WTC11 (cell line): ENCODE measurements at regions not wholly inside any gene's neighbourhood (a gene's known extent, or its start where the extent isn't known, plus 50 kb on each side); places are given as distances from the start of the nearest gene placed in this dataset.

Source experiments
- ATAC-seq: fragments of 200-7000 bp; cut with Tn5 transposase; 2 replicates; pipeline ENCODE4 v1.10.0; 2021; ENCODE audit warnings: mild to moderate bottlenecking, moderate library complexity
- CTCF ChIA-PET: fragments of 300-600 bp; sonication (Branson Sonifier 250); formaldehyde crosslinking; loops from one replicate; lab custom pipeline; 2021; ENCODE audit warnings: antibody characterized with exemption; lab: Charles Lee
- POLR2A ChIA-PET: fragments of 350-600 bp; sonication (Branson Sonifier 250); formaldehyde crosslinking; loops from one replicate; lab custom pipeline; 2021; ENCODE audit warnings: antibody characterized with exemption; lab: Charles Lee
- DNase-seq: peaks from one replicate; pipeline ENCODE4 v3.0.0; 2021; ENCODE audit warnings: low spot score
- H3K27ac Mint-ChIP-seq: 2 replicates; pipeline ENCODE4 v1.8.0; 2021; ENCODE audit warnings: mixed read lengths
- H3K27me3 Mint-ChIP-seq: 2 replicates; pipeline ENCODE4 v1.8.0; 2021; ENCODE audit warnings: low read depth, mild to moderate bottlenecking, moderate library complexity, mixed read lengths
- H3K36me3 Mint-ChIP-seq: 2 replicates; pipeline ENCODE4 v1.8.0; 2021; ENCODE audit warnings: mixed read lengths
- H3K4me1 Mint-ChIP-seq: 2 replicates; pipeline ENCODE4 v1.8.0; 2022; ENCODE audit warnings: mixed read lengths
- H3K4me3 Mint-ChIP-seq: 2 replicates; pipeline ENCODE4 v1.8.0; 2021; ENCODE audit warnings: mild to moderate bottlenecking, moderate library complexity, mixed read lengths
- H3K9me3 Mint-ChIP-seq: 2 replicates; pipeline ENCODE4 v1.8.0; 2021; ENCODE audit warnings: mixed read lengths
- CREB1 ChIP-seq: sonication (generic); formaldehyde crosslinking; IDR thresholded peaks from 2 replicates; pipeline ENCODE4 v1.8.0; 2023; ENCODE audit warnings: mild to moderate bottlenecking, missing genetic modification reagents
- ESRRA ChIP-seq: sonication (generic); formaldehyde crosslinking; IDR thresholded peaks from 2 replicates; pipeline ENCODE4 v1.8.1; 2022; ENCODE audit warnings: mild to moderate bottlenecking, missing genetic modification reagents, borderline replicate concordance
- GRHL2 ChIP-seq: fragments of 250-450 bp; sonication (Bioruptor Pico); IDR thresholded peaks from 2 replicates; pipeline ENCODE4 v1.8.0; 2022; ENCODE audit warnings: mild to moderate bottlenecking, moderate library complexity; ENCODE audit not compliant: insufficient replicate concordance, severe bottlenecking
- NFATC4 ChIP-seq: fragments of 250-450 bp; sonication (Bioruptor Pico); IDR thresholded peaks from 2 replicates; pipeline ENCODE4 v1.9.0; 2021; ENCODE audit warnings: mild to moderate bottlenecking
- NR3C1 ChIP-seq: sonication (generic); formaldehyde crosslinking; conservative IDR thresholded peaks from 2 replicates; pipeline ENCODE4 v1.8.1; 2023; ENCODE audit warnings: low read depth, mild to moderate bottlenecking, missing genetic modification reagents
- RELA ChIP-seq: sonication (generic); formaldehyde crosslinking; IDR thresholded peaks from 2 replicates; pipeline ENCODE4 v1.8.1; 2022; ENCODE audit warnings: missing genetic modification reagents, mild to moderate bottlenecking, borderline replicate concordance
- SMAD3 ChIP-seq: sonication (generic); formaldehyde crosslinking; IDR thresholded peaks from 2 replicates; pipeline ENCODE4 v1.8.0; 2022; ENCODE audit warnings: missing genetic modification reagents, mild to moderate bottlenecking, borderline replicate concordance
- ZNF219 ChIP-seq: sonication (generic); formaldehyde crosslinking; IDR thresholded peaks from 2 replicates; pipeline ENCODE4 v1.8.0; 2023; ENCODE audit warnings: missing genetic modification reagents, mild to moderate bottlenecking, borderline replicate concordance
- ZNF423 ChIP-seq: fragments of 250-450 bp; sonication (Bioruptor Pico); IDR thresholded peaks from 2 replicates; pipeline ENCODE4 v2.1.2; 2022; ENCODE audit warnings: mild to moderate bottlenecking, moderate library complexity
- TF ChIP-seq, protein P1 (sequence below): sonication (generic); formaldehyde crosslinking; IDR thresholded peaks from 2 replicates; pipeline ENCODE4 v1.8.1; 2023; ENCODE audit warnings: mild to moderate bottlenecking, missing genetic modification reagents, borderline replicate concordance
- TF ChIP-seq, protein P2 (sequence below): sonication (generic); formaldehyde crosslinking; IDR thresholded peaks from 2 replicates; pipeline ENCODE4 v1.8.0; 2022; ENCODE audit warnings: mild to moderate bottlenecking, missing genetic modification reagents
- TF ChIP-seq, protein P3 (sequence below): sonication (generic); formaldehyde crosslinking; IDR thresholded peaks from 2 replicates; pipeline ENCODE4 v1.8.1; 2023; ENCODE audit warnings: mild to moderate bottlenecking, missing genetic modification reagents, moderate library complexity
- TF ChIP-seq, protein P4 (sequence below): sonication (generic); formaldehyde crosslinking; conservative IDR thresholded peaks from 2 replicates; pipeline ENCODE4 v1.8.1; 2023; ENCODE audit warnings: mild to moderate bottlenecking, low read depth, missing genetic modification reagents, moderate library complexity
- TF ChIP-seq, protein P5 (sequence below): sonication (generic); formaldehyde crosslinking; IDR thresholded peaks from 2 replicates; pipeline ENCODE4 v1.8.1; 2023; ENCODE audit warnings: mild to moderate bottlenecking, moderate library complexity, missing genetic modification reagents
- TF ChIP-seq, protein P6 (sequence below): sonication (generic); formaldehyde crosslinking; IDR thresholded peaks from 2 replicates; pipeline ENCODE4 v1.8.0; 2022; ENCODE audit warnings: mild to moderate bottlenecking, missing genetic modification reagents
- TF ChIP-seq, protein P7 (sequence below): sonication (generic); formaldehyde crosslinking; IDR thresholded peaks from 2 replicates; pipeline ENCODE4 v1.8.0; 2022; ENCODE audit warnings: mild to moderate bottlenecking, missing genetic modification reagents

DNA sequence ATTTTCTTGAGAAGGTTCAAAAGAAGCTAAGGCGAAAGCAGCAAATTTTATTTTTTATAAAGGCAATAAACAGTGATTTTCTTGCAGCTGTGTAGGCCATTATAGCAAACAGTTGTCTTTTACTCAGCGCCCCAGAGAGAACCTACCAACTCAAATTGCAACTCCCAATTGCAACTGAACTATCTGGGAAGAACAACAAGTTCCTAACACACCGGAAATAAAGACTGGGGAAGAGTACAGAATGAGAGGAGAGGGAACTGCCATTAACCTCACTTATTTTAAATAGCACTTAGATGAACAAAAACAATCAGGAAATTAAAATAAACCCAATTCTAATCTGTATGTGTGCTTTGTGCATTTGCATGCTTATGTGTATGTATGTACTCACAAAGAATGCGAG lies 171.1 kb downstream of the KCTD12 start:
- CTCF ChIA-PET, result no interaction called here
- ATAC-seq (no peak), DNase-seq (no peak)
- Mint-ChIP-seq H3K27me3 (no peaks in the 10 kb centered on the region), H3K27ac (peak overlapping the region; percentile 13; the same call in 1 of the 2 replicates), H3K4me1 (peaks cover 13% of the 10 kb centered on the region), H3K9me3 (no peaks in the 10 kb centered on the region), H3K36me3 (no peaks in the 10 kb centered on the region), H3K4me3 (no peak overlapping the region)
- TF ChIP-seq NFATC4 (CRISPR knock-in tag), result no peak
- TF ChIP-seq, protein P1, sequence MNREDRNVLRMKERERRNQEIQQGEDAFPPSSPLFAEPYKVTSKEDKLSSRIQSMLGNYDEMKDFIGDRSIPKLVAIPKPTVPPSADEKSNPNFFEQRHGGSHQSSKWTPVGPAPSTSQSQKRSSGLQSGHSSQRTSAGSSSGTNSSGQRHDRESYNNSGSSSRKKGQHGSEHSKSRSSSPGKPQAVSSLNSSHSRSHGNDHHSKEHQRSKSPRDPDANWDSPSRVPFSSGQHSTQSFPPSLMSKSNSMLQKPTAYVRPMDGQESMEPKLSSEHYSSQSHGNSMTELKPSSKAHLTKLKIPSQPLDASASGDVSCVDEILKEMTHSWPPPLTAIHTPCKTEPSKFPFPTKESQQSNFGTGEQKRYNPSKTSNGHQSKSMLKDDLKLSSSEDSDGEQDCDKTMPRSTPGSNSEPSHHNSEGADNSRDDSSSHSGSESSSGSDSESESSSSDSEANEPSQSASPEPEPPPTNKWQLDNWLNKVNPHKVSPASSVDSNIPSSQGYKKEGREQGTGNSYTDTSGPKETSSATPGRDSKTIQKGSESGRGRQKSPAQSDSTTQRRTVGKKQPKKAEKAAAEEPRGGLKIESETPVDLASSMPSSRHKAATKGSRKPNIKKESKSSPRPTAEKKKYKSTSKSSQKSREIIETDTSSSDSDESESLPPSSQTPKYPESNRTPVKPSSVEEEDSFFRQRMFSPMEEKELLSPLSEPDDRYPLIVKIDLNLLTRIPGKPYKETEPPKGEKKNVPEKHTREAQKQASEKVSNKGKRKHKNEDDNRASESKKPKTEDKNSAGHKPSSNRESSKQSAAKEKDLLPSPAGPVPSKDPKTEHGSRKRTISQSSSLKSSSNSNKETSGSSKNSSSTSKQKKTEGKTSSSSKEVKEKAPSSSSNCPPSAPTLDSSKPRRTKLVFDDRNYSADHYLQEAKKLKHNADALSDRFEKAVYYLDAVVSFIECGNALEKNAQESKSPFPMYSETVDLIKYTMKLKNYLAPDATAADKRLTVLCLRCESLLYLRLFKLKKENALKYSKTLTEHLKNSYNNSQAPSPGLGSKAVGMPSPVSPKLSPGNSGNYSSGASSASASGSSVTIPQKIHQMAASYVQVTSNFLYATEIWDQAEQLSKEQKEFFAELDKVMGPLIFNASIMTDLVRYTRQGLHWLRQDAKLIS (CRISPR knock-in tag), result no peak
- TF ChIP-seq, protein P2, sequence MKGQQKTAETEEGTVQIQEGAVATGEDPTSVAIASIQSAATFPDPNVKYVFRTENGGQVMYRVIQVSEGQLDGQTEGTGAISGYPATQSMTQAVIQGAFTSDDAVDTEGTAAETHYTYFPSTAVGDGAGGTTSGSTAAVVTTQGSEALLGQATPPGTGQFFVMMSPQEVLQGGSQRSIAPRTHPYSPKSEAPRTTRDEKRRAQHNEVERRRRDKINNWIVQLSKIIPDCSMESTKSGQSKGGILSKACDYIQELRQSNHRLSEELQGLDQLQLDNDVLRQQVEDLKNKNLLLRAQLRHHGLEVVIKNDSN (CRISPR knock-in tag), result no peak
- POLR2A ChIA-PET, result interaction anchor here (0.7 kb wide), 2 partner anchors 35 to 538 kb away, joined by 3 to 7 read pairs; no protein-coding TSS in a partner anchor

DNA sequence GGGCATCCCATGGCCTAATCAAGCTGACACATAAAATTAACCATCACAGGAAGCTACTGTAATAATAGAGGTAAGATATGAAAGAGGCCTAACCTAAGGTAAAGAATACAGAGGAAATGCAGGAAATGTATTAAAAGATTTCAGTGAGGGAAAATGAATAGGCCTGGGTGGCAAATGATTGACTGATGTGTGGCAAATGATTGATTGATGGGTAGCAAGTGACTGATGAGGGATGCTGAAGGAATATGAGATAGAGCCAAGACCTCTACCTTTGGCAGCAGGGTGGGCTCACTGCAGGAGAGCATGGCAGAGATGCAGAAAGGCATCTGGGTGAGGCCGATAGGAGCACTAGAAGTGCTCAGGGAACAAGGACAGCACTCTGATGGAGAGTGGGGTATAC lies 172.9 kb downstream of the KCTD12 start:
- ChIA-PET CTCF (no interaction called here), POLR2A (no interaction called here)
- H3K27ac Mint-ChIP-seq, result no peak overlapping the region
- H3K36me3 Mint-ChIP-seq, result no peaks in the 10 kb centered on the region
- H3K9me3 Mint-ChIP-seq, result no peaks in the 10 kb centered on the region
- TF ChIP-seq NR3C1 (CRISPR knock-in tag) (no peak), RELA (no peak), SMAD3 (no peak), CREB1 (no peak), ZNF219 (no peak), GRHL2 (CRISPR knock-in tag) (no peak), ZNF423 (CRISPR knock-in tag) (no peak), ESRRA (CRISPR knock-in tag) (no peak)
- TF ChIP-seq, protein P3, sequence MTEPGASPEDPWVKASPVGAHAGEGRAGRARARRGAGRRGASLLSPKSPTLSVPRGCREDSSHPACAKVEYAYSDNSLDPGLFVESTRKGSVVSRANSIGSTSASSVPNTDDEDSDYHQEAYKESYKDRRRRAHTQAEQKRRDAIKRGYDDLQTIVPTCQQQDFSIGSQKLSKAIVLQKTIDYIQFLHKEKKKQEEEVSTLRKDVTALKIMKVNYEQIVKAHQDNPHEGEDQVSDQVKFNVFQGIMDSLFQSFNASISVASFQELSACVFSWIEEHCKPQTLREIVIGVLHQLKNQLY (CRISPR knock-in tag), result no peak
- TF ChIP-seq, protein P4, sequence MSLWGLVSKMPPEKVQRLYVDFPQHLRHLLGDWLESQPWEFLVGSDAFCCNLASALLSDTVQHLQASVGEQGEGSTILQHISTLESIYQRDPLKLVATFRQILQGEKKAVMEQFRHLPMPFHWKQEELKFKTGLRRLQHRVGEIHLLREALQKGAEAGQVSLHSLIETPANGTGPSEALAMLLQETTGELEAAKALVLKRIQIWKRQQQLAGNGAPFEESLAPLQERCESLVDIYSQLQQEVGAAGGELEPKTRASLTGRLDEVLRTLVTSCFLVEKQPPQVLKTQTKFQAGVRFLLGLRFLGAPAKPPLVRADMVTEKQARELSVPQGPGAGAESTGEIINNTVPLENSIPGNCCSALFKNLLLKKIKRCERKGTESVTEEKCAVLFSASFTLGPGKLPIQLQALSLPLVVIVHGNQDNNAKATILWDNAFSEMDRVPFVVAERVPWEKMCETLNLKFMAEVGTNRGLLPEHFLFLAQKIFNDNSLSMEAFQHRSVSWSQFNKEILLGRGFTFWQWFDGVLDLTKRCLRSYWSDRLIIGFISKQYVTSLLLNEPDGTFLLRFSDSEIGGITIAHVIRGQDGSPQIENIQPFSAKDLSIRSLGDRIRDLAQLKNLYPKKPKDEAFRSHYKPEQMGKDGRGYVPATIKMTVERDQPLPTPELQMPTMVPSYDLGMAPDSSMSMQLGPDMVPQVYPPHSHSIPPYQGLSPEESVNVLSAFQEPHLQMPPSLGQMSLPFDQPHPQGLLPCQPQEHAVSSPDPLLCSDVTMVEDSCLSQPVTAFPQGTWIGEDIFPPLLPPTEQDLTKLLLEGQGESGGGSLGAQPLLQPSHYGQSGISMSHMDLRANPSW (CRISPR knock-in tag), result no peak
- TF ChIP-seq, protein P5, sequence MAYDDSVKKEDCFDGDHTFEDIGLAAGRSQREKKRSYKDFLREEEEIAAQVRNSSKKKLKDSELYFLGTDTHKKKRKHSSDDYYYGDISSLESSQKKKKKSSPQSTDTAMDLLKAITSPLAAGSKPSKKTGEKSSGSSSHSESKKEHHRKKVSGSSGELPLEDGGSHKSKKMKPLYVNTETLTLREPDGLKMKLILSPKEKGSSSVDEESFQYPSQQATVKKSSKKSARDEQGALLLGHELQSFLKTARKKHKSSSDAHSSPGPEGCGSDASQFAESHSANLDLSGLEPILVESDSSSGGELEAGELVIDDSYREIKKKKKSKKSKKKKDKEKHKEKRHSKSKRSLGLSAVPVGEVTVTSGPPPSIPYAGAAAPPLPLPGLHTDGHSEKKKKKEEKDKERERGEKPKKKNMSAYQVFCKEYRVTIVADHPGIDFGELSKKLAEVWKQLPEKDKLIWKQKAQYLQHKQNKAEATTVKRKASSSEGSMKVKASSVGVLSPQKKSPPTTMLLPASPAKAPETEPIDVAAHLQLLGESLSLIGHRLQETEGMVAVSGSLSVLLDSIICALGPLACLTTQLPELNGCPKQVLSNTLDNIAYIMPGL (CRISPR knock-in tag), result no peak
- TF ChIP-seq, protein P6, sequence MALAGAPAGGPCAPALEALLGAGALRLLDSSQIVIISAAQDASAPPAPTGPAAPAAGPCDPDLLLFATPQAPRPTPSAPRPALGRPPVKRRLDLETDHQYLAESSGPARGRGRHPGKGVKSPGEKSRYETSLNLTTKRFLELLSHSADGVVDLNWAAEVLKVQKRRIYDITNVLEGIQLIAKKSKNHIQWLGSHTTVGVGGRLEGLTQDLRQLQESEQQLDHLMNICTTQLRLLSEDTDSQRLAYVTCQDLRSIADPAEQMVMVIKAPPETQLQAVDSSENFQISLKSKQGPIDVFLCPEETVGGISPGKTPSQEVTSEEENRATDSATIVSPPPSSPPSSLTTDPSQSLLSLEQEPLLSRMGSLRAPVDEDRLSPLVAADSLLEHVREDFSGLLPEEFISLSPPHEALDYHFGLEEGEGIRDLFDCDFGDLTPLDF (CRISPR knock-in tag), result no peak
- TF ChIP-seq, protein P7, sequence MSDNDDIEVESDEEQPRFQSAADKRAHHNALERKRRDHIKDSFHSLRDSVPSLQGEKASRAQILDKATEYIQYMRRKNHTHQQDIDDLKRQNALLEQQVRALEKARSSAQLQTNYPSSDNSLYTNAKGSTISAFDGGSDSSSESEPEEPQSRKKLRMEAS (CRISPR knock-in tag), result no peak
- no peak for ATAC-seq
- no peak for DNase-seq
- H3K27me3 Mint-ChIP-seq, result no peaks in the 10 kb centered on the region
- peaks cover 13% of the 10 kb centered on the region for H3K4me1 Mint-ChIP-seq
- H3K4me3 Mint-ChIP-seq, result no peak overlapping the region
